ENCODE measurements at regions not wholly inside any gene's neighbourhood (a gene's known extent, or its start where the extent isn't known, plus 50 kb on each side); places are given as distances from the start of the nearest gene placed in this dataset.

- no peak for TF ChIP-seq CTCF (IDR thresholded peaks at IDR 0.05; ENCODE audit: low read depth, low read length)
- no peak for TF ChIP-seq EZH2phosphoT487 (IDR thresholded peaks at IDR 0.05; ENCODE audit: low read depth)
These were observed 137.6 kb upstream of the PPFIA2 start for GRCh38 chr12:81896771-81897170.
